ENCODE measurements at regions not wholly inside any gene's neighbourhood (a gene's known extent, or its start where the extent isn't known, plus 50 kb on each side); places are given as distances from the start of the nearest gene placed in this dataset. TPM values are rescaled to one million over a fixed set of nuclear protein-coding genes. Genes with fewer than 3 reads are reported as not detected.

- Histone ChIP-seq H3K27ac (no peak overlapping the region), H3K27me3 (no peaks in the 10 kb centered on the region), H3K36me3 (no peaks in the 10 kb centered on the region), H3K4me1 (no peaks in the 10 kb centered on the region), H3K9me3 (no peaks in the 10 kb centered on the region), H3K4me3 (no peak overlapping the region)
- TF ChIP-seq, protein P1, sequence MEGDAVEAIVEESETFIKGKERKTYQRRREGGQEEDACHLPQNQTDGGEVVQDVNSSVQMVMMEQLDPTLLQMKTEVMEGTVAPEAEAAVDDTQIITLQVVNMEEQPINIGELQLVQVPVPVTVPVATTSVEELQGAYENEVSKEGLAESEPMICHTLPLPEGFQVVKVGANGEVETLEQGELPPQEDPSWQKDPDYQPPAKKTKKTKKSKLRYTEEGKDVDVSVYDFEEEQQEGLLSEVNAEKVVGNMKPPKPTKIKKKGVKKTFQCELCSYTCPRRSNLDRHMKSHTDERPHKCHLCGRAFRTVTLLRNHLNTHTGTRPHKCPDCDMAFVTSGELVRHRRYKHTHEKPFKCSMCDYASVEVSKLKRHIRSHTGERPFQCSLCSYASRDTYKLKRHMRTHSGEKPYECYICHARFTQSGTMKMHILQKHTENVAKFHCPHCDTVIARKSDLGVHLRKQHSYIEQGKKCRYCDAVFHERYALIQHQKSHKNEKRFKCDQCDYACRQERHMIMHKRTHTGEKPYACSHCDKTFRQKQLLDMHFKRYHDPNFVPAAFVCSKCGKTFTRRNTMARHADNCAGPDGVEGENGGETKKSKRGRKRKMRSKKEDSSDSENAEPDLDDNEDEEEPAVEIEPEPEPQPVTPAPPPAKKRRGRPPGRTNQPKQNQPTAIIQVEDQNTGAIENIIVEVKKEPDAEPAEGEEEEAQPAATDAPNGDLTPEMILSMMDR (IDR thresholded peaks at IDR 0.05) = no peak
- no peak for TF ChIP-seq POLR2A (IDR thresholded peaks at IDR 0.05)
- DNase-seq = no peak
- intact Hi-C loops (cut with DNase I; ENCODE audit: low total_unique reads) = no loop called here
Observed at GRCh38 chr18:8548186-8548585, 61.1 kb upstream of the RAB12 start.

GRCh38 chr18:8549254-8549757 lies 59.9 kb upstream of the RAB12 start:
- TF ChIP-seq, protein P1 (IDR thresholded peaks at IDR 0.05) = no peak
- no peak for TF ChIP-seq POLR2A (IDR thresholded peaks at IDR 0.05)
- Histone ChIP-seq H3K4me3 (no peak overlapping the region), H3K27ac (no peak overlapping the region), H3K9me3 (no peaks in the 10 kb centered on the region), H3K4me1 (no peaks in the 10 kb centered on the region), H3K36me3 (no peaks in the 10 kb centered on the region), H3K27me3 (no peaks in the 10 kb centered on the region)
- DNase-seq = no peak
- intact Hi-C loops (cut with DNase I; ENCODE audit: low total_unique reads) = no loop called here

- no peaks in the 10 kb centered on the region for H3K9me3 ChIP-seq
- H3K27ac ChIP-seq = no peak overlapping the region
- DNase-seq = no peak
- no peaks in the 10 kb centered on the region for H3K4me1 ChIP-seq
- H3K36me3 ChIP-seq = no peaks in the 10 kb centered on the region
- no peaks in the 10 kb centered on the region for H3K27me3 ChIP-seq
- TF ChIP-seq, protein P1 (IDR thresholded peaks at IDR 0.05) = no peak
- no peak for TF ChIP-seq POLR2A (IDR thresholded peaks at IDR 0.05)
- H3K4me3 ChIP-seq = no peak overlapping the region
- intact Hi-C loops (cut with DNase I; ENCODE audit: low total_unique reads) = no loop called here
Observed at GRCh38 chr18:8552151-8552550, 57.1 kb upstream of the RAB12 start.

GRCh38 chr18:8554354-8554753 lies 54.9 kb upstream of the RAB12 start:
- Histone ChIP-seq H3K4me1 (no peaks in the 10 kb centered on the region), H3K27me3 (no peaks in the 10 kb centered on the region), H3K36me3 (no peaks in the 10 kb centered on the region), H3K27ac (no peak overlapping the region), H3K9me3 (no peaks in the 10 kb centered on the region), H3K4me3 (no peak overlapping the region)
- intact Hi-C loops (cut with DNase I; ENCODE audit: low total_unique reads) = no loop called here
- no peak for DNase-seq
- TF ChIP-seq, protein P1 (IDR thresholded peaks at IDR 0.05) = no peak
- TF ChIP-seq POLR2A (IDR thresholded peaks at IDR 0.05) = no peak

DNA sequence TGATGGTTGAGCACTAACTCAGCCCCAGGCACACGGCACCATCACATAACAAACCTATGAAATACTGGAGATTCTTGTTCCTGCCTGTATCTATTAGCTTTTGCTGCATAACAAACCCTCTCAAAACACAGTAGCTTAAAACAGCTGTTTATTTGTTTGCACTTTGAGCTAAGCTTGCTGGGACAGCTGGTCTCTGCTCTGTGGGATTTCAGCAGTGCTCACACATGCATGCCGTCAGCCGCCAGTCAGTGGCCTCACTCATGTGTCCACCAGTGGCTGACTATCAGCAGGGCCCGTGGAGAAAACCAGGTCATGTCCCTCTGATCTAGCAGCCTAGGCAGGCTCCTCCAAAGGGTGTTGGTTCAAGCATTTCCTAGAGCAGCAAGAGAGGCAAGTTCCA lies 52.8 kb upstream of the RAB12 start:
- Histone ChIP-seq H3K27me3 (no peaks in the 10 kb centered on the region), H3K9me3 (no peaks in the 10 kb centered on the region), H3K27ac (no peak overlapping the region), H3K36me3 (no peaks in the 10 kb centered on the region), H3K4me1 (no peaks in the 10 kb centered on the region), H3K4me3 (no peak overlapping the region)
- intact Hi-C loops (cut with DNase I; ENCODE audit: low total_unique reads) = no loop called here
- DNase-seq = no peak
- no peak for TF ChIP-seq POLR2A (IDR thresholded peaks at IDR 0.05)
- TF ChIP-seq, protein P1 (IDR thresholded peaks at IDR 0.05) = no peak

Small RNA genes lying in the stretch of these regions (small RNA-seq; reads per million reads assigned to genes)
- not detected for gene RN7SL50P

All from uterus (tissue), 3 donors.